ENCODE measurements at regions not wholly inside any gene's neighbourhood (a gene's known extent, or its start where the extent isn't known, plus 50 kb on each side); places are given as distances from the start of the nearest gene placed in this dataset.

DNA sequence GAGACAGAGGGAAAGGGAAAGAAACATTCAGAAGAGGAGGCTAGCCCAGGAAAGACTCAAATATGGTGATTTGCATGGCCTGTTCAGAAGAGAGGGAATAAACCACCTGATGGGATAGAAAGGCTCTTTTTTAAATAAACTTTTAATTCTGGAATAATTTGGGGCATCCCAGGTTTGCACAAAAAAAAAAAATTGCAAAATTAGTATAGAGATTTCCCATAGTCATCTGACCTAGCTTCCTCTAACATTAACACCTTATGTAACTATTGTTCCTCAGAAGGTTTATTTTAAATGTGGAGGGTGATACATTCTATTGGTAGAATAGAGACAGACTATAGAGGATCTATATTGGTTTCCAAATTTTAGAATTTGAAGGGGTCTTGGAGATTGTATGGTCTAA is 330.4 kb upstream of the SLC14A2 start:
- BruUV-seq (replicated peaks) = no TSS peak
- Mint-ChIP-seq H3K4me1 (ENCODE audit: low read depth, unreplicated experiment) (no peaks in the 10 kb centered on the region), H3K9me3 (ENCODE audit: unreplicated experiment) (no peaks in the 10 kb centered on the region), H3K27ac (ENCODE audit: unreplicated experiment) (no peak overlapping the region), H3K27me3 (ENCODE audit: insufficient read depth, unreplicated experiment) (no peaks in the 10 kb centered on the region), H3K4me3 (ENCODE audit: unreplicated experiment) (no peak overlapping the region), H3K36me3 (ENCODE audit: insufficient read depth, unreplicated experiment) (no peaks in the 10 kb centered on the region)
- no peak for TF ChIP-seq CTCF (IDR thresholded peaks at IDR 0.05; ENCODE audit: insufficient read depth in 1 of 2, low read depth in 1 of 2, low read length in 1 of 2, severe bottlenecking in 1 of 2, unreplicated experiment in 1 of 2)
- Histone ChIP-seq H3K9me3 (no peaks in the 10 kb centered on the region), H3K4me1 (no peaks in the 10 kb centered on the region), H3K36me3 (ENCODE audit: control insufficient read depth, insufficient read depth, low read length) (no peaks in the 10 kb centered on the region), H3K27me3 (replicated peaks; ENCODE audit: control insufficient read depth, insufficient read depth, low read length) (no peaks in the 10 kb centered on the region), H3K4me3 (ENCODE audit: low read depth, low read length) (no peak overlapping the region)
- no peak for DNase-seq
- ChIA-PET POLR2A (no interaction called here), CTCF (no interaction called here)
- intact Hi-C loops (cut with micrococcal nuclease; ENCODE audit: unreplicated experiment) = no loop called here

- TF ChIP-seq CTCF (IDR thresholded peaks at IDR 0.05; ENCODE audit: insufficient read depth in 1 of 2, low read depth in 1 of 2, low read length in 1 of 2, severe bottlenecking in 1 of 2, unreplicated experiment in 1 of 2) = no peak
- ChIA-PET POLR2A (no interaction called here), CTCF (no interaction called here)
- Mint-ChIP-seq H3K27me3 (ENCODE audit: insufficient read depth, unreplicated experiment) (no peaks in the 10 kb centered on the region), H3K4me1 (ENCODE audit: low read depth, unreplicated experiment) (no peaks in the 10 kb centered on the region), H3K4me3 (ENCODE audit: unreplicated experiment) (no peak overlapping the region), H3K9me3 (ENCODE audit: unreplicated experiment) (no peaks in the 10 kb centered on the region), H3K27ac (ENCODE audit: unreplicated experiment) (no peak overlapping the region), H3K36me3 (ENCODE audit: insufficient read depth, unreplicated experiment) (no peaks in the 10 kb centered on the region)
- Histone ChIP-seq H3K9me3 (no peaks in the 10 kb centered on the region), H3K4me3 (ENCODE audit: low read depth, low read length) (no peak overlapping the region), H3K36me3 (ENCODE audit: control insufficient read depth, insufficient read depth, low read length) (no peaks in the 10 kb centered on the region), H3K4me1 (no peaks in the 10 kb centered on the region), H3K27me3 (replicated peaks; ENCODE audit: control insufficient read depth, insufficient read depth, low read length) (no peaks in the 10 kb centered on the region)
- intact Hi-C loops (cut with micrococcal nuclease; ENCODE audit: unreplicated experiment) = no loop called here
- no peak for DNase-seq
- no TSS peak for BruUV-seq (replicated peaks)
These were observed 330.0 kb upstream of the SLC14A2 start for GRCh38 chr18:45285251-45285650.

- Histone ChIP-seq H3K36me3 (ENCODE audit: control insufficient read depth, insufficient read depth, low read length) (no peaks in the 10 kb centered on the region), H3K9me3 (no peaks in the 10 kb centered on the region), H3K27me3 (replicated peaks; ENCODE audit: control insufficient read depth, insufficient read depth, low read length) (no peaks in the 10 kb centered on the region), H3K4me3 (ENCODE audit: low read depth, low read length) (no peak overlapping the region), H3K4me1 (no peaks in the 10 kb centered on the region)
- Mint-ChIP-seq H3K4me3 (ENCODE audit: unreplicated experiment) (no peak overlapping the region), H3K27me3 (ENCODE audit: insufficient read depth, unreplicated experiment) (no peaks in the 10 kb centered on the region), H3K9me3 (ENCODE audit: unreplicated experiment) (no peaks in the 10 kb centered on the region), H3K36me3 (ENCODE audit: insufficient read depth, unreplicated experiment) (no peaks in the 10 kb centered on the region), H3K27ac (ENCODE audit: unreplicated experiment) (no peak overlapping the region), H3K4me1 (ENCODE audit: low read depth, unreplicated experiment) (no peaks in the 10 kb centered on the region)
- DNase-seq = no peak
- intact Hi-C loops (cut with micrococcal nuclease; ENCODE audit: unreplicated experiment) = no loop called here
- ChIA-PET POLR2A (no interaction called here), CTCF (no interaction called here)
- TF ChIP-seq CTCF (IDR thresholded peaks at IDR 0.05; ENCODE audit: insufficient read depth in 1 of 2, low read depth in 1 of 2, low read length in 1 of 2, severe bottlenecking in 1 of 2, unreplicated experiment in 1 of 2) = no peak
- no TSS peak for BruUV-seq (replicated peaks)
These were observed 328.8 kb upstream of the SLC14A2 start for GRCh38 chr18:45286431-45286830.

Measured in Caco-2 (cell line).